OCI-LY7 (cell line): ENCODE measurements at regions not wholly inside any gene's neighbourhood (a gene's known extent, or its start where the extent isn't known, plus 50 kb on each side); places are given as distances from the start of the nearest gene placed in this dataset.

Experiments
- CTCF ChIP-seq: fragments of 200-600 bp; sonication (generic); conservative IDR thresholded peaks from 2 replicates; pipeline ENCODE4 v1.5.1; 2014; ENCODE audit warnings: mild to moderate bottlenecking, antibody characterized with exemption, low read length, moderate library complexity, mixed read lengths
- EZH2phosphoT487 ChIP-seq: fragments of 200-600 bp; sonication (generic); IDR thresholded peaks from 2 replicates; pipeline ENCODE4 v1.6.1; 2018; ENCODE audit warnings: low read depth, borderline replicate concordance, mild to moderate bottlenecking, mixed run types, antibody characterized with exemption, low read length, moderate library complexity, mixed read lengths

- TF ChIP-seq CTCF (no peak), EZH2phosphoT487 (no peak)
Measured at GRCh38 chr17:34869641-34870040, 91.6 kb downstream of the CCT6B start.
